ENCODE measurements at regions not wholly inside any gene's neighbourhood (a gene's known extent, or its start where the extent isn't known, plus 50 kb on each side); places are given as distances from the start of the nearest gene placed in this dataset.

- Histone ChIP-seq H2AFZ (ENCODE audit: low read length) (no peak overlapping the region), H3K9me3 (ENCODE audit: insufficient read depth, low read depth, low read length) (no peaks in the 10 kb centered on the region), H3K9ac (ENCODE audit: low read depth, low read length, poor library complexity, severe bottlenecking) (no peak overlapping the region), H3K4me3 (ENCODE audit: low read length, poor library complexity, severe bottlenecking) (no peak overlapping the region), H3K4me1 (ENCODE audit: insufficient read depth, low read length, poor library complexity, severe bottlenecking) (no peaks in the 10 kb centered on the region), H3K27me3 (ENCODE audit: insufficient read depth, low read length, poor library complexity, severe bottlenecking) (no peaks in the 10 kb centered on the region), H4K20me1 (ENCODE audit: insufficient read depth, low read length, poor library complexity, severe bottlenecking) (no peaks in the 10 kb centered on the region), H3K4me2 (ENCODE audit: low read depth, low read length, poor library complexity, severe bottlenecking) (no peak overlapping the region), H3F3A (ENCODE audit: low read depth) (no peaks in the 10 kb centered on the region), H3K36me3 (ENCODE audit: insufficient read depth, low read length) (no peaks in the 10 kb centered on the region), H3K9me2 (replicated peaks; ENCODE audit: low read depth, low read length) (no peaks in the 10 kb centered on the region), H3K79me2 (ENCODE audit: insufficient read depth, low read length) (no peaks in the 10 kb centered on the region)
- no peak for TF ChIP-seq CTCF (conservative IDR thresholded peaks at IDR 0.05; ENCODE audit: low read length)
- no peak for TF ChIP-seq EZH2phosphoT487 (IDR thresholded peaks at IDR 0.05; ENCODE audit: borderline replicate concordance)
Measured at GRCh38 chr2:116456429-116456828, 1358.1 kb upstream of the DDX18 start.

GRCh38 chr2:116467243-116467642, 1347.2 kb upstream of the DDX18 start:
- Histone ChIP-seq H3K79me2 (ENCODE audit: insufficient read depth, low read length) (no peaks in the 10 kb centered on the region), H3K27me3 (ENCODE audit: insufficient read depth, low read length, poor library complexity, severe bottlenecking) (no peaks in the 10 kb centered on the region), H2AFZ (ENCODE audit: low read length) (no peak overlapping the region)

GRCh38 chr2:116477229-116477628, 1337.3 kb upstream of the DDX18 start:
- no peak overlapping the region for H3K4me3 ChIP-seq (ENCODE audit: low read length, poor library complexity, severe bottlenecking)
- no peaks in the 10 kb centered on the region for H3K27me3 ChIP-seq (ENCODE audit: insufficient read depth, low read length, poor library complexity, severe bottlenecking)
- no peak overlapping the region for H3K9ac ChIP-seq (ENCODE audit: low read depth, low read length, poor library complexity, severe bottlenecking)
- H3F3A ChIP-seq (ENCODE audit: low read depth), result no peaks in the 10 kb centered on the region
- no peak for TF ChIP-seq CTCF (conservative IDR thresholded peaks at IDR 0.05; ENCODE audit: low read length)
- TF ChIP-seq EZH2phosphoT487 (IDR thresholded peaks at IDR 0.05; ENCODE audit: borderline replicate concordance), result no peak
- no peaks in the 10 kb centered on the region for H4K20me1 ChIP-seq (ENCODE audit: insufficient read depth, low read length, poor library complexity, severe bottlenecking)
- no peak overlapping the region for H3K4me2 ChIP-seq (ENCODE audit: low read depth, low read length, poor library complexity, severe bottlenecking)
- no peaks in the 10 kb centered on the region for H3K9me2 ChIP-seq (replicated peaks; ENCODE audit: low read depth, low read length)
- H3K36me3 ChIP-seq (ENCODE audit: insufficient read depth, low read length), result no peaks in the 10 kb centered on the region
- H3K9me3 ChIP-seq (ENCODE audit: insufficient read depth, low read depth, low read length), result no peaks in the 10 kb centered on the region
- no peak overlapping the region for H2AFZ ChIP-seq (ENCODE audit: low read length)
- no peaks in the 10 kb centered on the region for H3K79me2 ChIP-seq (ENCODE audit: insufficient read depth, low read length)
- H3K4me1 ChIP-seq (ENCODE audit: insufficient read depth, low read length, poor library complexity, severe bottlenecking), result no peaks in the 10 kb centered on the region

More at GRCh38 chr2:116467243-116467642, 1347.2 kb upstream of the DDX18 start:
- Histone ChIP-seq H3K4me2 (ENCODE audit: low read depth, low read length, poor library complexity, severe bottlenecking) (no peak overlapping the region), H3K4me3 (ENCODE audit: low read length, poor library complexity, severe bottlenecking) (no peak overlapping the region), H3K9me3 (ENCODE audit: insufficient read depth, low read depth, low read length) (no peaks in the 10 kb centered on the region; the same call in 1 of the 2 replicates), H3K36me3 (ENCODE audit: insufficient read depth, low read length) (no peaks in the 10 kb centered on the region), H3K4me1 (ENCODE audit: insufficient read depth, low read length, poor library complexity, severe bottlenecking) (no peaks in the 10 kb centered on the region), H3K9ac (ENCODE audit: low read depth, low read length, poor library complexity, severe bottlenecking) (no peak overlapping the region), H3F3A (ENCODE audit: low read depth) (no peaks in the 10 kb centered on the region), H3K9me2 (replicated peaks; ENCODE audit: low read depth, low read length) (no peaks in the 10 kb centered on the region), H4K20me1 (ENCODE audit: insufficient read depth, low read length, poor library complexity, severe bottlenecking) (no peaks in the 10 kb centered on the region)
- TF ChIP-seq EZH2phosphoT487 (IDR thresholded peaks at IDR 0.05; ENCODE audit: borderline replicate concordance) (no peak), CTCF (conservative IDR thresholded peaks at IDR 0.05; ENCODE audit: low read length) (no peak)

Measured in Loucy (cell line).